Neuronal stem cell (in vitro differentiated cells): ENCODE measurements at regions not wholly inside any gene's neighbourhood (a gene's known extent, or its start where the extent isn't known, plus 50 kb on each side); places are given as distances from the start of the nearest gene placed in this dataset.
A peak's percentile ranks its signal among the peaks of the same experiment; 100 is the strongest.

Experiments used
- DNase-seq: peaks from one replicate; pipeline ENCODE4 v3.0.0-alpha.2; 2013; ENCODE audit warnings: low spot score
- H2AFZ ChIP-seq: one replicate; pipeline ENCODE4 v1.6.1; 2013; ENCODE audit warnings: mild to moderate bottlenecking, low read length, inconsistent platforms
- H2AK5ac ChIP-seq: 2 replicates; pipeline ENCODE4 v1.6.1; 2013; ENCODE audit warnings: low read depth, mild to moderate bottlenecking, inconsistent platforms, low read length, moderate library complexity, mixed read lengths
- H2BK120ac ChIP-seq: 2 replicates; pipeline ENCODE4 v1.6.1; 2013; ENCODE audit warnings: low read depth, mild to moderate bottlenecking, inconsistent platforms, low read length, moderate library complexity, mixed read lengths
- H2BK12ac ChIP-seq: one replicate; pipeline ENCODE4 v1.6.1; 2013; ENCODE audit warnings: low read length, inconsistent platforms
- H2BK15ac ChIP-seq: 2 replicates; pipeline ENCODE4 v1.6.1; 2013; ENCODE audit warnings: mild to moderate bottlenecking, low read length, inconsistent platforms, mixed read lengths
- H2BK5ac ChIP-seq: one replicate; pipeline ENCODE4 v1.6.1; 2013; ENCODE audit warnings: inconsistent platforms, mild to moderate bottlenecking, low read length, moderate library complexity
- H3K14ac ChIP-seq: one replicate; pipeline ENCODE4 v1.6.1; 2013; ENCODE audit warnings: low read length, inconsistent platforms
- H3K18ac ChIP-seq: 2 replicates; pipeline ENCODE4 v1.6.1; 2013; ENCODE audit warnings: low read length, inconsistent platforms
- H3K23ac ChIP-seq: 2 replicates; pipeline ENCODE4 v1.6.1; 2013; ENCODE audit warnings: low read depth, mild to moderate bottlenecking, mixed read lengths, low read length, inconsistent platforms; ENCODE audit not compliant: poor library complexity
- H3K27ac ChIP-seq: replicated peaks from 3 replicates; pipeline ENCODE4 v1.5.1; 2013; ENCODE audit warnings: low read length, inconsistent platforms
- H3K27me3 ChIP-seq, 3 experiments: 2 replicates each; pipeline ENCODE4 v1.6.1; 2013; ENCODE audit warnings: low read length in 3 of 3, mild to moderate bottlenecking in 2 of 3, inconsistent platforms in 1 of 3, low read depth in 1 of 3, mixed read lengths in 1 of 3, moderate library complexity in 1 of 3; ENCODE audit not compliant: control insufficient read depth in 3 of 3, insufficient read depth in 3 of 3
- H3K36me3 ChIP-seq, 2 donors: replicated peaks in 1 of 2; 2 replicates each; pipeline ENCODE4 v1.6.1; 2013; ENCODE audit warnings: low read length in 2 of 2; ENCODE audit not compliant: control insufficient read depth in 2 of 2, insufficient read depth in 2 of 2
- H3K4ac ChIP-seq: 2 replicates; pipeline ENCODE4 v1.6.1; 2013; ENCODE audit warnings: inconsistent platforms, mild to moderate bottlenecking, low read length, moderate library complexity
- H3K4me1 ChIP-seq, 2 donors: 1 replicate in 1 of 2; 2 replicates in 1 of 2; pipeline ENCODE4 v1.6.1; 2013; ENCODE audit warnings: low read length in 2 of 2, low read depth in 1 of 2; ENCODE audit not compliant: control insufficient read depth in 2 of 2, insufficient read depth in 1 of 2
- H3K4me2 ChIP-seq: one replicate; pipeline ENCODE4 v1.6.1; 2013; ENCODE audit warnings: mild to moderate bottlenecking, low read length, inconsistent platforms; ENCODE audit not compliant: insufficient read depth, poor library complexity, severe bottlenecking
- H3K4me3 ChIP-seq, 2 donors: 2 replicates each; pipeline ENCODE4 v1.5.1; 2013; ENCODE audit warnings: low read length in 2 of 2, mild to moderate bottlenecking in 2 of 2, inconsistent platforms in 1 of 2, moderate library complexity in 1 of 2
- H3K79me1 ChIP-seq: one replicate; pipeline ENCODE4 v1.6.1; 2013; ENCODE audit warnings: low read depth, mild to moderate bottlenecking, inconsistent platforms, low read length, moderate library complexity
- H3K9ac ChIP-seq: one replicate; pipeline ENCODE4 v1.6.1; 2013; ENCODE audit warnings: mild to moderate bottlenecking, low read depth, low read length, inconsistent platforms; ENCODE audit not compliant: poor library complexity
- H3K9me3 ChIP-seq, 2 donors: replicated peaks in 1 of 2; 2 replicates each; pipeline versions ENCODE3 to v1.6.1; 2013; ENCODE audit warnings: low read length in 2 of 2, mild to moderate bottlenecking in 2 of 2, inconsistent platforms in 1 of 2, low read depth in 1 of 2, mixed read lengths in 1 of 2, moderate library complexity in 1 of 2; ENCODE audit not compliant: control insufficient read depth in 2 of 2, insufficient read depth in 1 of 2
- H4K8ac ChIP-seq: one replicate; pipeline ENCODE4 v1.6.1; 2013; ENCODE audit warnings: low read depth, mild to moderate bottlenecking, inconsistent platforms, low read length, moderate library complexity
- H4K91ac ChIP-seq: one replicate; pipeline ENCODE4 v1.6.1; 2013; ENCODE audit warnings: low read length, low read depth, mild to moderate bottlenecking, inconsistent platforms; ENCODE audit not compliant: poor library complexity
- WGBS, 2 donors: extraction: QIAGEN DNeasy Blood & Tissue Kit; methylation state at CpG; one replicate each; pipeline ENCODE4 v1.1.7; 2013; ENCODE audit warnings: missing lambda C conversion rate in 2 of 2, mixed read lengths in 1 of 2; ENCODE audit not compliant: insufficient read length in 2 of 2, insufficient replicate concordance in 1 of 2; ENCODE audit errors: extremely low coverage in 2 of 2; 5-methylcytosine and 5-hydroxymethylcytosine counted together

GRCh38 chr1:208524376-208524775 is 280.2 kb upstream of the PLXNA2 start:
- no peak overlapping the region for H3K27ac ChIP-seq
- H3K4me3 ChIP-seq: no peak overlapping the region
- H3K27me3 ChIP-seq: no peaks in the 10 kb centered on the region
- H3K4me2 ChIP-seq: no peak overlapping the region
- no peak overlapping the region for H2BK120ac ChIP-seq
- no peak overlapping the region for H4K8ac ChIP-seq
- no peak overlapping the region for H3K9ac ChIP-seq
- DNase-seq: no peak
- H2AFZ ChIP-seq: no peak overlapping the region
- H3K79me1 ChIP-seq: no peaks in the 10 kb centered on the region
- no peak overlapping the region for H2AK5ac ChIP-seq
- no peak overlapping the region for H3K14ac ChIP-seq
- no peak overlapping the region for H2BK12ac ChIP-seq
- H3K36me3 ChIP-seq: no peaks in the 10 kb centered on the region
- H3K4me1 ChIP-seq: peaks cover 0 to 7% of the 10 kb centered on the region in 2 donors
- no peak overlapping the region for H3K18ac ChIP-seq
- H2BK5ac ChIP-seq: no peak overlapping the region
- H3K23ac ChIP-seq: no peak overlapping the region
- no peak overlapping the region for H2BK15ac ChIP-seq
- no peaks in the 10 kb centered on the region for H3K9me3 ChIP-seq
- H3K4ac ChIP-seq: no peak overlapping the region
- no peak overlapping the region for H4K91ac ChIP-seq
- no CpG with 5 or more reads among the region's 4 CpGs for WGBS, 2 donors

DNA sequence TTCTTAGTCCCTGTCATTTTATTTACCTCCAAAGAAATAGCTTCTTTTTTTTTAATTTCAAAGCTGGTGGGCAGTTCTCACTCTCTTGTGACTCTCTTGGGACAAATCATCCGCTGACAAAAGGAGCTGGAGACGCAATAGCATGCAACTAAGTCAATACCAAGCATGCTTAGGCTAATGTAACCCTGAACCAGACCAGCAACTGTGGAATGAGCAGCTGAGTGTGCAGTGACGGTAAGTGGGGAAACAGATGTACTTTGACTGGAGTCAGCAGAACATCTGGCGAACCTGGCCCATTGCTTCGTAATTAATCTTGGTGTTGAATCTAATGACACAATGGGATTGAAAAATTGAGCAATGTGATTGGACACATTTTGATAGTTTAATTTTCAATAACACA is 280.7 kb upstream of the PLXNA2 start:
- Histone ChIP-seq H3K9me3 (no peaks in the 10 kb centered on the region), H3K4me1 (peaks cover 0 to 7% of the 10 kb centered on the region in 2 donors), H3K9ac (no peak overlapping the region), H2BK5ac (no peak overlapping the region), H3K4me2 (no peak overlapping the region), H2BK12ac (no peak overlapping the region), H2AFZ (no peak overlapping the region), H2AK5ac (no peak overlapping the region), H3K27ac (no peak overlapping the region), H2BK15ac (no peak overlapping the region), H3K4ac (no peak overlapping the region), H2BK120ac (no peak overlapping the region), H3K79me1 (no peaks in the 10 kb centered on the region), H3K14ac (no peak overlapping the region), H4K91ac (no peak overlapping the region), H4K8ac (no peak overlapping the region), H3K18ac (no peak overlapping the region), H3K36me3 (no peaks in the 10 kb centered on the region), H3K27me3 (no peaks in the 10 kb centered on the region), H3K23ac (no peak overlapping the region), H3K4me3 (no peak overlapping the region)
- no CpG with 5 or more reads among the region's 5 CpGs for whole genome bisulfite sequencing, 2 donors
- no peak for DNase-seq

- no peak overlapping the region for H3K4me2 ChIP-seq
- H2BK120ac ChIP-seq: no peak overlapping the region
- no peak overlapping the region for H2AFZ ChIP-seq
- H3K4ac ChIP-seq: no peak overlapping the region
- no peaks in the 10 kb centered on the region for H3K79me1 ChIP-seq
- no peaks in the 10 kb centered on the region for H3K27me3 ChIP-seq
- peaks cover 0 to 7% of the 10 kb centered on the region in 2 donors for H3K4me1 ChIP-seq
- no peak overlapping the region for H2BK15ac ChIP-seq
- H3K4me3 ChIP-seq: no peak overlapping the region
- no peak overlapping the region for H3K23ac ChIP-seq
- no peak for DNase-seq
- no peak overlapping the region for H3K9ac ChIP-seq
- H3K14ac ChIP-seq: no peak overlapping the region
- H3K18ac ChIP-seq: no peak overlapping the region
- H2BK5ac ChIP-seq: no peak overlapping the region
- no peak overlapping the region for H4K8ac ChIP-seq
- H3K9me3 ChIP-seq: no peaks in the 10 kb centered on the region
- WGBS, 2 donors: no CpG with 5 or more reads among the region's 3 CpGs
- no peak overlapping the region for H2AK5ac ChIP-seq
- H2BK12ac ChIP-seq: no peak overlapping the region
- no peak overlapping the region for H3K27ac ChIP-seq
- H3K36me3 ChIP-seq: no peaks in the 10 kb centered on the region
- no peak overlapping the region for H4K91ac ChIP-seq
These were observed 281.2 kb upstream of the PLXNA2 start for GRCh38 chr1:208525417-208525816.

DNA sequence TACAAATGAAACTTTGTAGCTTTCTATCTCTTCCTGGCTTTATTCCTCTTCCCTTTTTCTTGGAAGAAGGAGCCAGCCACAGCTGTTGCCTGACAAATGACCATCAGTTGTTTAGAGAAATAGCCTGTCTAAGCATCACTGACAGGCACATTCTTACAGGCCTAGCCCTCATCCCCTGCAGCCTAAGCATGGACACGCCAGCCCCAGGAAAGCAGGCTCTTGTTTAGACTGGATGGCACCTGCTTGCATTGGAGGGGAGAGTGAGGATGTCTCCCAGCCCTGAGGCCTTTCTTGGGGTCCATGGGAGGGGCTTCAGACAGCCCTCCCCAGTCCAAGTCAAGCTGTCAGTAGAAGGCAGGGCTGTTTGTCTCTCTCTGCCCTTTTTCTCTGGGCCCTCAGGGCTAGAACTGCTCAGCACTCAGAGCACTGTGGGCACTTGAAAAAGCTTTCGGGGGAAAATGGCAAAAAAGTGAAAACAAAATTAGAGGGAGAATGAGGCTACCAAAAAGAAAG is 282.5 kb upstream of the PLXNA2 start:
- Histone ChIP-seq H3K23ac (no peak overlapping the region), H2BK5ac (no peak overlapping the region), H3K79me1 (no peaks in the 10 kb centered on the region), H3K36me3 (no peaks in the 10 kb centered on the region), H3K27ac (no peak overlapping the region), H4K91ac (no peak overlapping the region), H3K4me3 (no peak overlapping the region), H3K27me3 (no peaks in the 10 kb centered on the region), H2BK15ac (peak overlapping the region; percentile 11), H3K4me2 (no peak overlapping the region), H3K4me1 (peaks cover 0 to 7% of the 10 kb centered on the region in 2 donors), H3K9me3 (no peaks in the 10 kb centered on the region), H2AK5ac (no peak overlapping the region), H2BK120ac (no peak overlapping the region), H3K18ac (no peak overlapping the region), H3K14ac (peak overlapping the region; percentile 49), H4K8ac (no peak overlapping the region), H3K4ac (no peak overlapping the region), H3K9ac (no peak overlapping the region), H2AFZ (no peak overlapping the region), H2BK12ac (no peak overlapping the region)
- no peak for DNase-seq
- no CpG with 5 or more reads among the region's 2 CpGs for WGBS, 2 donors
